ENCODE measurements at regions not wholly inside any gene's neighbourhood (a gene's known extent, or its start where the extent isn't known, plus 50 kb on each side); places are given as distances from the start of the nearest gene placed in this dataset.
"Not testable (repeated sequence)": the region's sequence is repeated elsewhere in the genome, so short reads cannot be mapped to it uniquely, and the experiment has no call there.

DNA sequence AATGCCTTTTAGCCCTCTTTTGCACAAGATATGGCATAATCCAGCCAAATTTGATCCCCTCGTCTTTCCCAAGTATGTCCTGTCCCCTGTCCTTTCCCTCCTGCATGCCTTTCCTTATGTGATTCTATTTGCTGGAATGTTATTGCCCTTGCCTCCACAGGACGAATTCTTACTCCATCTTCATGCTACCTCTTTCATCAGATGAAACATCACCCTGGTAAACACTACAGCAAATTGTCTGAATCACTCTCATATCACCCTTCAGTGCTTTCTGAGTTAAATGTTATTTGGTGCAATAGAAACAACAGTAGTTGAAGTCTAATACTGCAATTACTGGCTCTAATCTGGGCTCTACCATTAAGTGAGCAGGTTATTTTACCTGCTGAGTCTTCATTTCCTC is 52.2 kb upstream of the FAT1 start:
- intact Hi-C loops (cut with micrococcal nuclease), result no loop called here

DNA sequence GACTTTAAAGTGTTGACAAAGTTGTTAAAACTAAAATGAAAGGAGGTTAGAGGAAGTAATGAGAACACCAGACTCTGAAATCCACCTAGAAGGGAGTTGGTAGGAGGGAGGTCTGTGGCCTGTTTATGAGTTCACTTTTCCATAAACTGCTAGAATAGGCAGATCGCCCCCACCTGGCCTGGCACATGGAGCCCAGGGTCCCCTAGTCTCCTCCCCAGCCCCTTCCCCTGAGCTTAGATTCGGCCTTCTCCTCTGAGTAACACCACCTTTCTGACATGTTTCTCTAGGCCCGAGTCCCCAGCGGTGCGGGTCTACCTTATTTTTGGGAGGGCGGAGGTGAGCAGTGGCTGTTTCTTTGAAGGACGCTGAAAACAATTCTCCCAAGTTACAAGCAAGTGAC is 54.5 kb upstream of the FAT1 start:
- intact Hi-C loops (cut with micrococcal nuclease), result no loop called here

GRCh38 chr4:186780291-186781031 is 56.8 kb upstream of the FAT1 start:
- intact Hi-C loops (cut with micrococcal nuclease), result no loop called here

DNA sequence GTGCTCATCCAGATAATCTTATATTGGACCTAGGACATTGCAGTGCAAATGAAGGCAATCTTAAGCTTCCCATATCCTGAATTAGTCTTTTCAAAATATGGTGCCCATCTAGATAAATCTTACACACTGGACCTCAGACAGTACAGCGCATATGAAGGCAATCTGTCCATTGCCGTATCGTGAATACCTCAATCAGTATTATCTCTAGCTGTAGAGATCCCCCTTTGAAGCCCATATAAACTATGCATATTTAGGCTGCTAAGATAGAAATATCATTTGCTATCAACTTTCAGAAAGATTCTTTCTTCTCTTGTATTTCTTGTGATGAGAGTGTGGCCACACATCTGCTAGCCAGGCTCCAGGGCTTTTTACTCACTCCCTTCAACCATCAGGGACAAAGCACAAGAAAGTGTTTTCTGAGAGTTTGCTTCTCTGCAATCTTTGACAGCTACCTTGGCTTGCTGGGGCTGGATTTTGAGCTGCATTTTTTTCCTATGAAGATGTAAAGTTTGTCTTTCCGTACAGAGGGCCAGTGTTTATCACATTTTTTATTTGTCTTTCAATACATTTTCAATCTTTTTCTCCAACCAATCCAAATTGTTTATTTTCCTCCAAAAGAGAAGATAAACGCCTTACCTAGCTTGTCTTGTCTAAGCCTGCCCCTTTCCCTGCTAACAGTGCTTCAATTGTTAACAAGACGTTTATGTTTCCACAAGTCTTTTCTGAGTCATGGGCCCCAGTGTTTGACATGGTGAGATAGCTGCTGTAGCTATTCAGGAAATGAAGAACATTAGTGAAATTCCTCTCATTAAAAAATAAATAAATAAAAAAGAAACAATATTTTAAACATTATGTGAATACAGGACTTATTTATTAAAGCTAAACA is 57.6 kb upstream of the FAT1 start:
- intact Hi-C loops (cut with micrococcal nuclease), result no loop called here

- intact Hi-C loops (cut with micrococcal nuclease), result no loop called here
Measured at GRCh38 chr4:186782302-186782701, 58.6 kb upstream of the FAT1 start.

GRCh38 chr4:186787536-186787935 is 63.9 kb upstream of the FAT1 start:
- intact Hi-C loops (cut with micrococcal nuclease), result no loop called here

DNA sequence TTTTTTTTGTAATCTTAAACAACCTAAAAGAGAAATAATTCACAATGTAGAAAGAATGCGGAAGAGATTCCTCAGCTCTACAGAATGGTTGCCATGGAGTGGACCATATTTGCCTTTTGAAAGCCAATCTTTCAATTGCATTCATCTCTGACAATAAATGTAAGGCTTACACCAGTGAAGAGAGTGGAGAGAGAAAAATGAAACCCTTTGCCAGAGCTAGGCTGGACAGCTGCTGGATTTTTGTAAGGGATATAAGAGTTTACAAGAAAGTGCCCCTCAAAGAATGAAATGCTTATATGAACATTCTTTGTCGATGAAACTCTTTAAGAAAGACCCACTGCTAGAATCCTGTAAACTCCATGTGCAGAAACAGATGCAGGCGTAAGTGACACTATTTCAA is 66.0 kb upstream of the FAT1 start:
- intact Hi-C loops (cut with micrococcal nuclease), result no loop called here

GRCh38 chr4:186790630-186791029 is 67.0 kb upstream of the FAT1 start:
- intact Hi-C loops (cut with micrococcal nuclease), result no loop called here

DNA sequence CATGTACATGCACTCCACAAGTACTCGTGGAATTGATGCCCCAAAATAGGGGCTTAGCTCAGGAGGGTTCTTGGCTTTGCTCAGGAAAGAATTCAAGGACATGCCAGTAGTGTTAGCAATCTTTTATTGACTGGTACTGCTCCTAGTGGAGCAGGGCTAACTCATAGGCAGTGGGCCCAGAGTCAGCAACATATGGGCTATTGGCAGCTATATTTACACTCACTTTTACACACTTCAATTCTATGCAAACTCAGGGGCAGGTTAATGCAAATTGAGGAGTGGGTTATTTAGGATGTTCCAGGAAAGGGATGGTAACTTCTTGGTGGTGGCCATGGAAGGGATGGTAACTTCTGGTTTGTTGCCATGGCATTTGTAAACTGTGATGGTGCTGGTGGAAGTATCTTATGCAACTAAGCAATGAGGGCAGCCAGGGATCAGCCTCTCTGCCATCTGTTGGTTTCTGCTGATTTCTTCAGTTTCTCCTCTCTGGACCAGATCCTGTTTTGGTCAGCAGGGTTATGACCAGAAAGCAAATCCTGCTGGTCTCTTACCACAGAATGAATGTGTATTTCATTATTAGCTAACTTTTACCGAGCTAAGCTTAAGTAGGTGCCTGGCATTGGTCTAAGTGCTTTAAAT is 69.2 kb upstream of the FAT1 start:
- intact Hi-C loops (cut with micrococcal nuclease), result no loop called here

- intact Hi-C loops (cut with micrococcal nuclease), result no loop called here
Measured at GRCh38 chr4:186798951-186799659, 75.4 kb upstream of the FAT1 start.

DNA sequence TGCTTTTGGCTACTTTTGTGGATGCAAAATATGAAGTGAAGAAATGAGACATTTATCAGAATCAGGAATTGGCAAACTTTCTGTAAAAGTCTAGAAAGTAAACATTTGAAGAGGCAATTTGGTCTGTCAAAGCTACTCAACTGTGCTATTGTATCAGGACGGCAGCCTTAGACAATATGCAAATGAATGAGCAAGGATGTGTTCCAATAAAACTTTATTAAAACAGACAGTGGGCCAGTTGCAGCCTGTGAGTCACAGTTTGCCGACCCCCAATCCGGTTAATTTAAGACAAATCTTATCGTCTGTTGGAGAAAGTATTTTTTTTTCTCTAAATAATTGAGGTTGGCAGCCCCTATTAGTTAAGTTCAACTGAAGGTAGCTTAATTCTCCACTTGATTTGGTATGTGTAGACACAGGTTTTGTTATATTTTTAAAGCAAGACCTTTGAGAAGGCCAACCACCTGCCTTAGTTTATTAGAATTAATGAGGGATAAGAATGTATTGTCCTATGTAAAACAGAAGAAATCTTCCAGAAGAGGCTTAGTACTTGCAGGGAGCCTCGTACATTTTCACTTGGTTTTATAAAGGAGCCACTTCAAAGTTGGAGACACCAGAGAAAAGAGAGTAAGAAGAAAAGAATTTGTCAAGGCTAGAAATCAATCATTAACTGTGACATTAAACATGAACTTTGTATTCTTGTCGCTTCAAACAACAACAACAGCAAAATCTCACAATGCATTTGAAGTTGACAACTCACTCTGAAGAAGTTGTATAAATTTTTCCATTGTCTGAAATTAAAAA is 81.6 kb upstream of the FAT1 start:
- intact Hi-C loops (cut with micrococcal nuclease), result no loop called here

- intact Hi-C loops (cut with micrococcal nuclease), result not testable (repeated sequence)
Measured at GRCh38 chr4:186805917-186806316, 82.3 kb upstream of the FAT1 start.

DNA sequence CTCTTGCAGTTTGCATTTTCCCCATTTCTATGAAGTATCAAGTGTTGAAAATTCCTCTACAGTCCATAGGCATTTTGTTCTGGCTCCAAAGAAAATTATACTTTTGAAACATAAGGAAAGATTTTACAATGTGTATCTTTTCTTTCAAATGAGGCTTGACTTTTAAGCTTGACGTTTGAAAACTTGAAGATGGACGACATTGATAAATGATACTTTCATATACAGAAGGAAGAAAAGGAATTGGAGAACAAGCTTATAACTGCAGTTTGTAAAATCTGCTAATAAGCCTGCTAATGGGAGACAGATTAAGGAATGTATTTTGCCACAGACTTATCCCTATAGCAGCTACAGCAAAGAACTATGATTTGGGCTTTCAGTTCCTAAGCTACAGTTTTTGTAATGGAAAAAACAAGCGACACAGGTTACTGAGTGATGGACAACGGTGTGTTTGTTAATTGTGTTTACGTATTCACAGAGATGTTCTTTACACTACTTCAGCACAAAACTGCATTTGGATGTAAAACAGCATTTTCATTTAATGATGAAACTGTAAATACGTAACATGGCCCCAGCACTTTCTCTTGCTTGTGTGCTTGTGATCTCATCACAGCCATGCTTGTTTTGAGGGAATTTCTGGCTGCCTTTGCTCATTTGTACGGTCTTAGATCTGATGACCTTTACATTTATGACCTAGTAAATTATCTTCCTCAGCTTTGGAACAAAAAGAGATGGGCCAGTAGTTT is 83.2 kb upstream of the FAT1 start:
- intact Hi-C loops (cut with micrococcal nuclease), result no loop called here

GRCh38 chr4:186807808-186808629 is 84.4 kb upstream of the FAT1 start:
- intact Hi-C loops (cut with micrococcal nuclease), result no loop called here

DNA sequence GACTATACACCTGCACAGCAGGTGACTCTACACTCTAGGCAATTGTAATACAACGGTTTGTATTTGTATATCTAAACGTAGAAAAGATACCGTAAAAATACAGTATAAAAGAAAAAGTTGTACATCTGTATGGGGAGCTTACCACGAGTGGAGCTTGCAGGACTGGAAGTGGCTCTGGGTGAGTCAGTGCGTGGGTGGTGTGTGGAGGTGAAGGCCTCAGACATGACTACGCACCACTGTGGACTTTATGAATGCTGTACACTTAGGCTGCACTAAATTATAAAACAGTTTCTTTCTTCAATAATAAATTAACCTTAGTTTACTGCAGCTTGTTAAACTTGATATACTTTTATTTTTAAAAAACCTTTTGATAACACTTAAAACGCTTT is 85.0 kb upstream of the FAT1 start:
- intact Hi-C loops (cut with micrococcal nuclease), result no loop called here

DNA sequence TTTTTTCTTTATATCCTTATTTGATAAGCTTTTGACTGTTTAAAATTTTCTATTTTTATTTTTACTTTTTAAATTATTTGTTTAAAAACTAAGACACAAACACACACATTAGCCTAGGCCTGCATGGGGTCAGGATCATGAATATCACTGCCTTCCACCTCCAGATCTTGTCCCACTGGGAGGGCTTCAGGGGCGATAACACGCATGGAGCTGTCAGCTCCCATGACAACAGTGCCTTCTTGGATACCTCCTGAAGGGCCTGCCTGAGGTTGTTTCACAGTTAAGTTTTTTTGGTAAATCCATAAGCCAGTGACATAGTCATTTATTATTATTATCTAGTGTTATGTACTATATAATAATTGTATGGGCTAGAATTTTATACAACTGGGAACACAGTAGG is 85.4 kb upstream of the FAT1 start:
- intact Hi-C loops (cut with micrococcal nuclease), result no loop called here

- intact Hi-C loops (cut with micrococcal nuclease), result no loop called here
Measured at GRCh38 chr4:186810613-186811150, 87.0 kb upstream of the FAT1 start.

- intact Hi-C loops (cut with micrococcal nuclease), result no loop called here
Measured at GRCh38 chr4:186812592-186812991, 88.9 kb upstream of the FAT1 start.

Data from T-helper 2 cell treated with Interferon-gamma antibody and Interleukin-4, amounts not matched to agents 100 ng/mL and 5 ng/mL, for 36 hours (primary cell).